GM12875 (cell line): ENCODE measurements at regions not wholly inside any gene's neighbourhood (a gene's known extent, or its start where the extent isn't known, plus 50 kb on each side); places are given as distances from the start of the nearest gene placed in this dataset.

Experiments
- H3K4me3 ChIP-seq: one replicate; pipeline ENCODE4 v1.5.1; 2011; ENCODE audit warnings: low read depth, low read length, control low read depth
- CTCF ChIP-seq: IDR thresholded peaks from 2 replicates; pipeline ENCODE4 v1.5.1; 2011; ENCODE audit warnings: low read depth, mild to moderate bottlenecking, control low read depth, inconsistent platforms, low read length, moderate library complexity, borderline replicate concordance; ENCODE audit not compliant: insufficient read depth

- no peak overlapping the region for H3K4me3 ChIP-seq
- TF ChIP-seq CTCF: no peak
Observed at GRCh38 chr9:99412606-99413005, 190.5 kb downstream of the SEC61B start.

GRCh38 chr9:99414321-99414720 lies 192.2 kb downstream of the SEC61B start:
- H3K4me3 ChIP-seq: no peak overlapping the region
- no peak for TF ChIP-seq CTCF

- no peak overlapping the region for H3K4me3 ChIP-seq
- no peak for TF ChIP-seq CTCF
Observed at GRCh38 chr9:99415606-99416005, 193.5 kb downstream of the SEC61B start.

GRCh38 chr9:99416007-99416406 lies 193.9 kb downstream of the SEC61B start:
- no peak overlapping the region for H3K4me3 ChIP-seq
- no peak for TF ChIP-seq CTCF

- TF ChIP-seq CTCF: no peak
- no peak overlapping the region for H3K4me3 ChIP-seq
Observed at GRCh38 chr9:99419070-99419469, 197.0 kb downstream of the SEC61B start.

- H3K4me3 ChIP-seq: no peak overlapping the region
- TF ChIP-seq CTCF: no peak
Observed at GRCh38 chr9:99421369-99421768, 199.3 kb downstream of the SEC61B start.

- TF ChIP-seq CTCF: no peak
Observed at GRCh38 chr9:99425124-99425523, 203.0 kb downstream of the SEC61B start.

More at GRCh38 chr9:99425124-99425523, 203.0 kb downstream of the SEC61B start:
- H3K4me3 ChIP-seq: no peak overlapping the region
